Femur (tissue), 1 donor: ENCODE measurements at regions not wholly inside any gene's neighbourhood (a gene's known extent, or its start where the extent isn't known, plus 50 kb on each side); places are given as distances from the start of the nearest gene placed in this dataset.

ENCODE experiments used
- DNase-seq: peaks from one replicate; pipeline ENCODE4 v3.0.0-alpha.2; 2017

- DNase-seq = no peak
Measured at GRCh38 chr18:10182009-10182624, 268.3 kb downstream of the VAPA start.

- DNase-seq = no peak
Measured at GRCh38 chr18:10184776-10185175, 269.7 kb upstream of the APCDD1 start.

GRCh38 chr18:10188971-10189810 is 265.2 kb upstream of the APCDD1 start:
- DNase-seq = no peak

- DNase-seq = no peak
Measured at GRCh38 chr18:10190564-10190963, 263.9 kb upstream of the APCDD1 start.

- no peak for DNase-seq
Measured at GRCh38 chr18:10193444-10193843, 261.0 kb upstream of the APCDD1 start.

- DNase-seq = no peak
Measured at GRCh38 chr18:10194592-10194991, 259.8 kb upstream of the APCDD1 start.

GRCh38 chr18:10195529-10195928 is 258.9 kb upstream of the APCDD1 start:
- DNase-seq = no peak

GRCh38 chr18:10197097-10197496 is 257.3 kb upstream of the APCDD1 start:
- no peak for DNase-seq

GRCh38 chr18:10201226-10201625 is 253.2 kb upstream of the APCDD1 start:
- no peak for DNase-seq

- DNase-seq = no peak
Measured at GRCh38 chr18:10201659-10202058, 252.8 kb upstream of the APCDD1 start.

- no peak for DNase-seq
Measured at GRCh38 chr18:10202845-10203321, 251.6 kb upstream of the APCDD1 start.

- DNase-seq = no peak
Measured at GRCh38 chr18:10205151-10205550, 249.3 kb upstream of the APCDD1 start.

- DNase-seq = no peak
Measured at GRCh38 chr18:10207682-10208345, 246.6 kb upstream of the APCDD1 start.

GRCh38 chr18:10209302-10209701 is 245.1 kb upstream of the APCDD1 start:
- DNase-seq = no peak

GRCh38 chr18:10210057-10210633 is 244.3 kb upstream of the APCDD1 start:
- DNase-seq = no peak

GRCh38 chr18:10213526-10213925 is 240.9 kb upstream of the APCDD1 start:
- no peak for DNase-seq

- DNase-seq = no peak
Measured at GRCh38 chr18:10215446-10215845, 239.0 kb upstream of the APCDD1 start.

GRCh38 chr18:10216791-10217190 is 237.6 kb upstream of the APCDD1 start:
- DNase-seq = no peak

- no peak for DNase-seq
Measured at GRCh38 chr18:10217211-10217610, 237.2 kb upstream of the APCDD1 start.

GRCh38 chr18:10225300-10225699 is 229.1 kb upstream of the APCDD1 start:
- no peak for DNase-seq

GRCh38 chr18:10226971-10227370 is 227.5 kb upstream of the APCDD1 start:
- no peak for DNase-seq

GRCh38 chr18:10228326-10228725 is 226.1 kb upstream of the APCDD1 start:
- no peak for DNase-seq

GRCh38 chr18:10229458-10229857 is 225.0 kb upstream of the APCDD1 start:
- DNase-seq = no peak
